ENCODE measurements at regions not wholly inside any gene's neighbourhood (a gene's known extent, or its start where the extent isn't known, plus 50 kb on each side); places are given as distances from the start of the nearest gene placed in this dataset.

DNA sequence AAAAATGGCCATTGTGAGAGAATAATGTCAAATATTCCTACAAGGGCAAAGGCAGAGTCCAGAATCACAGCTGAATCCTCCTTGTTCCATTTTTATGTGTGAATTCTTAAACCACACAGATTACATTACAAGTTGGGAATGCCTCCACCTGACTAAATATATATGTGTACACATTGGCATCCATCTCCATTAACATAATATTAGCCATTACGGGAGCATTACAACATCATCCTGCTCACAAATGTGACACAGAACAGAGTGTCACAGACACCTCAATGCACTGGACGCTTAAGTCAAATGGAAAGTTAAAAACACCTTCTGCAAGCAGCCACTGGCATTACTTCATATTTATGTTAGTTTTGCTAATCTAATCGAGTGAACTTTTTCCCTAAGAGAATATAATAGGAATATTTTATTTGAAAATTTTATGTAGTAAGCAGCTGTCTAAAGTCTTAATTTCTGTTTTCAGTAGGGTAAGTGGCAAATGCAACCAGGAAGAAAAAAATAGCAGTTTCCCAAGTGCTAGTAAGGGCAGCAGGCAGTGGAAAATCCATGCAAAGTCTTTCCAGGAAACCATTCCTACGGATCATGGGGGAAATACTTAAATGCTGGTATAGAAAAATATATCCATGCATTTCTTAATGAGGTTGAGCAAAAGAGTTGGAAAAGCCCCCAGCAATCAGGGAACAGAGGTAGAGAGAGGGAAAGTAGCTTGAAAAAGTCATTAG, 255.6 kb downstream of the OSR1 start:
- TF ChIP-seq, protein P1, sequence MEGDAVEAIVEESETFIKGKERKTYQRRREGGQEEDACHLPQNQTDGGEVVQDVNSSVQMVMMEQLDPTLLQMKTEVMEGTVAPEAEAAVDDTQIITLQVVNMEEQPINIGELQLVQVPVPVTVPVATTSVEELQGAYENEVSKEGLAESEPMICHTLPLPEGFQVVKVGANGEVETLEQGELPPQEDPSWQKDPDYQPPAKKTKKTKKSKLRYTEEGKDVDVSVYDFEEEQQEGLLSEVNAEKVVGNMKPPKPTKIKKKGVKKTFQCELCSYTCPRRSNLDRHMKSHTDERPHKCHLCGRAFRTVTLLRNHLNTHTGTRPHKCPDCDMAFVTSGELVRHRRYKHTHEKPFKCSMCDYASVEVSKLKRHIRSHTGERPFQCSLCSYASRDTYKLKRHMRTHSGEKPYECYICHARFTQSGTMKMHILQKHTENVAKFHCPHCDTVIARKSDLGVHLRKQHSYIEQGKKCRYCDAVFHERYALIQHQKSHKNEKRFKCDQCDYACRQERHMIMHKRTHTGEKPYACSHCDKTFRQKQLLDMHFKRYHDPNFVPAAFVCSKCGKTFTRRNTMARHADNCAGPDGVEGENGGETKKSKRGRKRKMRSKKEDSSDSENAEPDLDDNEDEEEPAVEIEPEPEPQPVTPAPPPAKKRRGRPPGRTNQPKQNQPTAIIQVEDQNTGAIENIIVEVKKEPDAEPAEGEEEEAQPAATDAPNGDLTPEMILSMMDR (IDR thresholded peaks at IDR 0.05; ENCODE audit: poor library complexity, severe bottlenecking): no peak
- no peak for TF ChIP-seq POLR2AphosphoS5 (IDR thresholded peaks at IDR 0.05)
- no peak for TF ChIP-seq TAF1 (IDR thresholded peaks at IDR 0.05; ENCODE audit: low read depth)
- TF ChIP-seq EP300 (conservative IDR thresholded peaks at IDR 0.05; ENCODE audit: poor library complexity, severe bottlenecking): no peak
- TF ChIP-seq EZH2 (IDR thresholded peaks at IDR 0.05; ENCODE audit: borderline replicate concordance, insufficient read depth, low read length, poor library complexity, severe bottlenecking): no peak

Data from neural cell (in vitro differentiated cells).